ENCODE measurements at regions not wholly inside any gene's neighbourhood (a gene's known extent, or its start where the extent isn't known, plus 50 kb on each side); places are given as distances from the start of the nearest gene placed in this dataset.

DNA sequence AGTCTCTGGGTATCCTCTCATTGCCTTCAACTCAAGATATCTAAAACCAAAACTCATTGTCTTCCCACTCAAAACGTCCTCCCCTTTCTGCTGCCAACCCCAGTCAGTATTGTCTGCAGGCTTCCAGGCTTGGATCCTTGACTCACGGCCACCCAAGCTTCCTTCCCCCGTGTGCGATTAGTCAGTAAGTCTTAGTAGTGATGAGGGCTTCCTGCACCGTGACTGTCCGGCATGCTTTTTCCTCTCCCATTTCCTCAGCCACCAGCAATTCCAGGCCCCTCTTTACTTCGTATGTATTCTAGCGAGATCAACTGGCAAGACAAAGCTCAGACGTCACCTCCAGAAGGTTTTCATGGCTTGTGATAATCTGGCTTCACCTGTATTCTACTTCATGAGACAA is 88.6 kb upstream of the DUSP22 start:
- POLR2A ChIA-PET = no interaction called here

DNA sequence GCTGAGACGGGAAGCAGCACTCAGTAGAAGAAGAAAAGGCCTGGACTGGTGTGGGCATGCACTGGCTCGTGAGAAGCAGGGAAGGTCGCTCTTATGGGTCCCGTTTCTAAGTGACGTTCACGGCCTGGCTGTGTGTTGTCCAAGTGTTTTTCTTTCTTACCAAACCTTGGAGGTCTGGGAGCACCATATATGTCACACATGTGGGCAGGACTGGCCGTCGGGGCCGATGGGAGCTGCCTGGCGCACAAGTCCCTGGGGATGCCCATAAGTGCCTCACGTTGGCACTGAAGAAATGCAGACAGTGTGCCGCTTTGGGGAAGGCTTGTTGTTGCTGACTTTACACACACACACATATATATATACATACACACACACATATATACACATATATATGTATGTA is 86.0 kb upstream of the DUSP22 start:
- ATAC-seq (ENCODE audit: low read depth) (no peak), DNase-seq (no peak)
- 90% methylated on average over 6 of the region's 12 CpGs for WGBS (ENCODE audit: insufficient coverage)
- Histone ChIP-seq H3K4me3 (ENCODE audit: control extremely low read depth in 1 of 5, extremely low read depth in 1 of 5, insufficient read depth in 1 of 5, low read depth in 2 of 5, low read length in 4 of 5) (no peak overlapping the region), H3K9me3 (ENCODE audit: control extremely low read depth in 1 of 3, control insufficient read depth in 2 of 3, insufficient read depth in 1 of 3, low read length in 2 of 3) (no peaks in the 10 kb centered on the region), H3K4me2 (replicated peaks; ENCODE audit: low read depth, low read length, poor library complexity, severe bottlenecking) (no peak overlapping the region), H4K20me1 (ENCODE audit: control insufficient read depth, insufficient read depth, low read length, poor library complexity, severe bottlenecking) (no peaks in the 10 kb centered on the region), H2AFZ (ENCODE audit: insufficient read depth, low read depth, low read length, poor library complexity, severe bottlenecking) (no peak overlapping the region), H3K79me2 (ENCODE audit: control insufficient read depth, insufficient read depth, low read length) (no peaks in the 10 kb centered on the region), H3K4me1 (ENCODE audit: control insufficient read depth in 2 of 2, insufficient read depth in 2 of 2, low read length in 2 of 2) (peaks cover 10 to 21% of the 10 kb centered on the region in 2 donors), H3K9ac (ENCODE audit: low read length) (no peak overlapping the region), H3K27me3 (replicated peaks in 1 of 4; ENCODE audit: control extremely low read depth in 1 of 4, control insufficient read depth in 3 of 4, insufficient read depth in 4 of 4, low read length in 3 of 4) (peaks cover 0 to 3% (median 0%) of the 10 kb centered on the region in 4 experiments), H3K27ac (ENCODE audit: low read length in 2 of 2) (no peak overlapping the region), H3K36me3 (replicated peaks in 1 of 2; ENCODE audit: control extremely low read depth in 1 of 2, control insufficient read depth in 1 of 2, extremely low read depth in 1 of 2, insufficient read depth in 2 of 2, low read length in 1 of 2) (no peaks in the 10 kb centered on the region)
- ChIA-PET POLR2A (no interaction called here), CTCF (no interaction called here)
- Mint-ChIP-seq H3K27ac (no peak overlapping the region), H3K27me3 (peaks cover 6% of the 10 kb centered on the region), H3K4me1 (peaks cover 25% of the 10 kb centered on the region), H3K9me3 (ENCODE audit: insufficient read depth) (no peaks in the 10 kb centered on the region), H3K4me3 (no peak overlapping the region)
- no peak for TF ChIP-seq EZH2 (IDR thresholded peaks at IDR 0.05; ENCODE audit: borderline replicate concordance, insufficient read depth, low read depth, low read length, poor library complexity, severe bottlenecking)
- TF ChIP-seq, protein P1, sequence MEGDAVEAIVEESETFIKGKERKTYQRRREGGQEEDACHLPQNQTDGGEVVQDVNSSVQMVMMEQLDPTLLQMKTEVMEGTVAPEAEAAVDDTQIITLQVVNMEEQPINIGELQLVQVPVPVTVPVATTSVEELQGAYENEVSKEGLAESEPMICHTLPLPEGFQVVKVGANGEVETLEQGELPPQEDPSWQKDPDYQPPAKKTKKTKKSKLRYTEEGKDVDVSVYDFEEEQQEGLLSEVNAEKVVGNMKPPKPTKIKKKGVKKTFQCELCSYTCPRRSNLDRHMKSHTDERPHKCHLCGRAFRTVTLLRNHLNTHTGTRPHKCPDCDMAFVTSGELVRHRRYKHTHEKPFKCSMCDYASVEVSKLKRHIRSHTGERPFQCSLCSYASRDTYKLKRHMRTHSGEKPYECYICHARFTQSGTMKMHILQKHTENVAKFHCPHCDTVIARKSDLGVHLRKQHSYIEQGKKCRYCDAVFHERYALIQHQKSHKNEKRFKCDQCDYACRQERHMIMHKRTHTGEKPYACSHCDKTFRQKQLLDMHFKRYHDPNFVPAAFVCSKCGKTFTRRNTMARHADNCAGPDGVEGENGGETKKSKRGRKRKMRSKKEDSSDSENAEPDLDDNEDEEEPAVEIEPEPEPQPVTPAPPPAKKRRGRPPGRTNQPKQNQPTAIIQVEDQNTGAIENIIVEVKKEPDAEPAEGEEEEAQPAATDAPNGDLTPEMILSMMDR (IDR thresholded peaks at IDR 0.05) = no peak
- intact Hi-C loops (cut with micrococcal nuclease) = no loop called here

More for the DNA sequence above, 88.6 kb upstream of the DUSP22 start:
- Histone ChIP-seq H3K4me3 (ENCODE audit: control extremely low read depth in 1 of 5, extremely low read depth in 1 of 5, insufficient read depth in 1 of 5, low read depth in 2 of 5, low read length in 4 of 5) (no peak overlapping the region), H4K20me1 (ENCODE audit: control insufficient read depth, insufficient read depth, low read length, poor library complexity, severe bottlenecking) (no peaks in the 10 kb centered on the region), H3K27me3 (replicated peaks in 1 of 4; ENCODE audit: control extremely low read depth in 1 of 4, control insufficient read depth in 3 of 4, insufficient read depth in 4 of 4, low read length in 3 of 4) (peaks cover 0 to 3% (median 0%) of the 10 kb centered on the region in 4 experiments), H3K27ac (ENCODE audit: low read length in 2 of 2) (no peak overlapping the region), H2AFZ (ENCODE audit: insufficient read depth, low read depth, low read length, poor library complexity, severe bottlenecking) (no peak overlapping the region), H3K79me2 (ENCODE audit: control insufficient read depth, insufficient read depth, low read length) (no peaks in the 10 kb centered on the region), H3K4me1 (ENCODE audit: control insufficient read depth in 2 of 2, insufficient read depth in 2 of 2, low read length in 2 of 2) (peaks cover 2 to 4% of the 10 kb centered on the region in 2 donors), H3K9me3 (ENCODE audit: control extremely low read depth in 1 of 3, control insufficient read depth in 2 of 3, insufficient read depth in 1 of 3, low read length in 2 of 3) (no peaks in the 10 kb centered on the region), H3K36me3 (replicated peaks in 1 of 2; ENCODE audit: control extremely low read depth in 1 of 2, control insufficient read depth in 1 of 2, extremely low read depth in 1 of 2, insufficient read depth in 2 of 2, low read length in 1 of 2) (no peaks in the 10 kb centered on the region), H3K9ac (ENCODE audit: low read length) (no peak overlapping the region), H3K4me2 (replicated peaks; ENCODE audit: low read depth, low read length, poor library complexity, severe bottlenecking) (no peak overlapping the region)
- Mint-ChIP-seq H3K4me3 (no peak overlapping the region), H3K27me3 (no peaks in the 10 kb centered on the region), H3K9me3 (ENCODE audit: insufficient read depth) (no peaks in the 10 kb centered on the region), H3K4me1 (peaks cover 9% of the 10 kb centered on the region), H3K27ac (no peak overlapping the region)
- intact Hi-C loops (cut with micrococcal nuclease) = no loop called here
- CTCF ChIA-PET = no interaction called here
- TF ChIP-seq, protein P1 (IDR thresholded peaks at IDR 0.05) = no peak
- no peak for TF ChIP-seq EZH2 (IDR thresholded peaks at IDR 0.05; ENCODE audit: borderline replicate concordance, insufficient read depth, low read depth, low read length, poor library complexity, severe bottlenecking)
- 81% methylated on average over 6 of the region's 9 CpGs for WGBS (ENCODE audit: insufficient coverage)
- no peak for ATAC-seq (ENCODE audit: low read depth)
- no peak for DNase-seq

Measured in B cell (primary cell).